PFSK-1 (cell line): ENCODE measurements at regions not wholly inside any gene's neighbourhood (a gene's known extent, or its start where the extent isn't known, plus 50 kb on each side); places are given as distances from the start of the nearest gene placed in this dataset.

Source experiments
- FOXP2 ChIP-seq: optimal IDR thresholded peaks from 2 replicates; pipeline ENCODE3; 2011; ENCODE audit warnings: borderline replicate concordance, control low read depth, inconsistent platforms; ENCODE audit not compliant: insufficient read depth; ENCODE audit errors: extremely low read length, extremely low read depth
- POLR2AphosphoS5 ChIP-seq: IDR thresholded peaks from 2 replicates; pipeline ENCODE4 v1.6.1; 2012; ENCODE audit warnings: low read depth, mild to moderate bottlenecking, control low read depth, low read length, moderate library complexity
- REST ChIP-seq, 2 experiments: IDR thresholded peaks; 2 replicates each; pipeline versions ENCODE4 v1.6.1 to v1.8.0; 2011 to 2012; ENCODE audit warnings: low read depth in 2 of 2, low read length in 2 of 2, control low read depth in 1 of 2, inconsistent platforms in 1 of 2, mild to moderate bottlenecking in 1 of 2, moderate library complexity in 1 of 2; ENCODE audit not compliant: insufficient read depth in 1 of 2
- TAF1 ChIP-seq: IDR thresholded peaks from 2 replicates; pipeline ENCODE4 v1.6.1; 2012; ENCODE audit warnings: low read length, control low read depth, borderline replicate concordance; ENCODE audit not compliant: insufficient read depth

GRCh38 chr14:44422699-44423098, 84.4 kb downstream of the FSCB start:
- no peak for TF ChIP-seq REST (IDR thresholded peaks at IDR 0.05; ENCODE audit: insufficient read depth in 1 of 2, low read depth in 2 of 2, low read length in 2 of 2)
- no peak for TF ChIP-seq POLR2AphosphoS5
- no peak for TF ChIP-seq FOXP2
- TF ChIP-seq TAF1: no peak
